HEK293 (cell line): ENCODE measurements at regions not wholly inside any gene's neighbourhood (a gene's known extent, or its start where the extent isn't known, plus 50 kb on each side); places are given as distances from the start of the nearest gene placed in this dataset.

Experiments used
- CTCF ChIP-seq: fragments of 450-650 bp; formaldehyde crosslinking; IDR thresholded peaks from 2 replicates; pipeline ENCODE4 v1.5.1; 2016; ENCODE audit warnings: missing biosample characterization, missing genetic modification characterization
- KLF8 ChIP-seq: fragments of 450-650 bp; formaldehyde crosslinking; IDR thresholded peaks from 2 replicates; pipeline ENCODE4 v1.5.1; 2016; ENCODE audit warnings: missing biosample characterization, missing genetic modification characterization
- REST ChIP-seq: fragments of 450-650 bp; formaldehyde crosslinking; IDR thresholded peaks from 2 replicates; pipeline ENCODE4 v1.5.1; 2016; ENCODE audit warnings: missing biosample characterization, missing genetic modification characterization
- ZBTB11 ChIP-seq: fragments of 450-650 bp; formaldehyde crosslinking; conservative IDR thresholded peaks from 2 replicates; pipeline ENCODE4 v1.5.1; 2016; ENCODE audit warnings: low read depth, missing biosample characterization, missing genetic modification characterization
- ZBTB8A ChIP-seq: fragments of 450-650 bp; formaldehyde crosslinking; IDR thresholded peaks from 2 replicates; pipeline ENCODE4 v1.5.1; 2016; ENCODE audit warnings: missing biosample characterization, missing genetic modification characterization
- ZNF10 ChIP-seq: fragments of 450-650 bp; formaldehyde crosslinking; IDR thresholded peaks from 2 replicates; pipeline ENCODE4 v1.5.1; 2017; ENCODE audit warnings: missing biosample characterization, missing genetic modification characterization
- ZNF311 ChIP-seq: fragments of 450-650 bp; formaldehyde crosslinking; IDR thresholded peaks from 2 replicates; pipeline ENCODE4 v1.5.1; 2017; ENCODE audit warnings: missing biosample characterization, missing genetic modification characterization, borderline replicate concordance
- ZNF76 ChIP-seq: fragments of 450-650 bp; formaldehyde crosslinking; IDR thresholded peaks from 2 replicates; pipeline ENCODE4; 2016; ENCODE audit warnings: low read depth, missing biosample characterization, missing genetic modification characterization, borderline replicate concordance

- TF ChIP-seq ZBTB8A (tag by site-specific recombination) = no peak
- TF ChIP-seq REST (tag by site-specific recombination) = no peak
- no peak for TF ChIP-seq KLF8 (tag by site-specific recombination)
- TF ChIP-seq ZBTB11 (tag by site-specific recombination) = no peak
- TF ChIP-seq CTCF (tag by site-specific recombination) = no peak
- TF ChIP-seq ZNF10 (tag by site-specific recombination) = no peak
- TF ChIP-seq ZNF76 = no peak
- TF ChIP-seq ZNF311 (tag by site-specific recombination) = no peak
Observed at GRCh38 chr11:113572136-113572735, 97.0 kb upstream of the DRD2 start.
